SK-N-SH (cell line): ENCODE measurements at regions not wholly inside any gene's neighbourhood (a gene's known extent, or its start where the extent isn't known, plus 50 kb on each side); places are given as distances from the start of the nearest gene placed in this dataset.

ENCODE experiments used
- CTCF ChIA-PET: fragments of 300-600, 350-600 bp; formaldehyde crosslinking; extraction: SDS; loops from one replicate; lab custom pipeline; 2021; lab: Yijun Ruan, JAX
- POLR2A ChIA-PET: fragments of 350-600 bp; sonication (Branson Sonifier 250); formaldehyde crosslinking; extraction: SDS; loops from one replicate; lab custom pipeline; 2020; ENCODE audit warnings: antibody characterized with exemption, inconsistent platforms; lab: Yijun Ruan, JAX
- DNase-seq: peaks from one replicate; pipeline ENCODE4 v3.0.0; 2012
- H2AFZ ChIP-seq: fragments of 200-600 bp; sonication (generic); 2 replicates; pipeline ENCODE4 v1.8.1; 2016; ENCODE audit warnings: antibody characterized with exemption, mild to moderate bottlenecking, low read depth
- H3F3A ChIP-seq: fragments of 200-600 bp; sonication (generic); replicated peaks from 2 replicates; pipeline ENCODE3; 2016; ENCODE audit warnings: antibody characterized with exemption, mild to moderate bottlenecking; ENCODE audit not compliant: insufficient read depth
- H3K27ac ChIP-seq, 2 experiments: fragments of 200-500 bp in 1 of 2; fragments of 200-600 bp in 1 of 2; sonication (Bioruptor generic) in 1 of 2; sonication (generic), shearing (Covaris generic) in 1 of 2; 2 replicates each; pipeline versions ENCODE4 v1.5.1 to v1.6.1; 2014 to 2016; ENCODE audit warnings: low read depth in 2 of 2, inconsistent platforms in 1 of 2, low read length in 1 of 2, mild to moderate bottlenecking in 1 of 2, mixed read lengths in 1 of 2
- H3K27me3 ChIP-seq: fragments of 200-600 bp; sonication (generic), shearing (Covaris generic); 2 replicates; pipeline ENCODE4 v1.6.1; 2016; ENCODE audit warnings: mixed run types; ENCODE audit not compliant: insufficient read depth
- H3K36me3 ChIP-seq, 2 experiments: fragments of 200-500 bp in 1 of 2; fragments of 200-600 bp in 1 of 2; sonication (Bioruptor generic) in 1 of 2; sonication (generic) in 1 of 2; replicated peaks in 1 of 2; 2 replicates each; pipeline versions ENCODE3 to v1.5.1; 2014 to 2016; ENCODE audit warnings: low read length in 1 of 2, mild to moderate bottlenecking in 1 of 2; ENCODE audit not compliant: insufficient read depth in 2 of 2, control insufficient read depth in 1 of 2
- H3K4me1 ChIP-seq, 2 experiments: fragments of 200-500 bp in 1 of 2; fragments of 200-600 bp in 1 of 2; sonication (Bioruptor generic) in 1 of 2; sonication (generic), shearing (Covaris generic) in 1 of 2; 2 replicates each; pipeline versions ENCODE4 v1.5.1 to v1.6.1; 2014 to 2016; ENCODE audit warnings: low read depth in 1 of 2, low read length in 1 of 2, mixed run types in 1 of 2; ENCODE audit not compliant: insufficient read depth in 2 of 2, control insufficient read depth in 1 of 2
- H3K4me2 ChIP-seq: fragments of 200-600 bp; sonication (generic), shearing (Covaris generic); 2 replicates; pipeline ENCODE4 v1.6.1; 2017; ENCODE audit warnings: mixed run types
- H3K4me3 ChIP-seq, 2 experiments: fragments of 200-500 bp in 1 of 2; fragments of 200-600 bp in 1 of 2; sonication (Bioruptor generic) in 1 of 2; sonication (generic), shearing (Covaris generic) in 1 of 2; 2 replicates each; pipeline versions ENCODE4 v1.5.1 to v1.8.1; 2014 to 2016; ENCODE audit warnings: low read depth in 2 of 2, inconsistent platforms in 1 of 2, low read length in 1 of 2, mild to moderate bottlenecking in 1 of 2, mixed read lengths in 1 of 2, moderate library complexity in 1 of 2
- H3K79me2 ChIP-seq: fragments of 200-600 bp; sonication (generic); 2 replicates; pipeline ENCODE4 v1.8.1; 2017; ENCODE audit warnings: mild to moderate bottlenecking; ENCODE audit not compliant: insufficient read depth
- H3K9ac ChIP-seq: fragments of 200-600 bp; sonication (generic); 2 replicates; pipeline ENCODE4 v1.6.1; 2017; ENCODE audit warnings: mixed run types
- H3K9me2 ChIP-seq: fragments of 200-600 bp; sonication (generic); 2 replicates; pipeline ENCODE4 v1.6.1; 2017; ENCODE audit warnings: mixed run types
- H3K9me3 ChIP-seq: fragments of 200-600 bp; sonication (generic); 2 replicates; pipeline ENCODE4 v1.6.1; 2017; ENCODE audit warnings: mixed run types, mild to moderate bottlenecking, moderate library complexity
- H4K20me1 ChIP-seq: fragments of 200-600 bp; sonication (generic); 2 replicates; pipeline ENCODE4 v1.6.1; 2017; ENCODE audit warnings: mild to moderate bottlenecking, mixed run types; ENCODE audit not compliant: insufficient read depth
- CHD2 ChIP-seq: fragments of 150-350 bp; IDR thresholded peaks from 2 replicates; pipeline ENCODE4 v1.6.1; 2018; ENCODE audit warnings: low read length; ENCODE audit not compliant: partially characterized antibody
- CTCF ChIP-seq: fragments of 200-600 bp; sonication (generic); IDR thresholded peaks from 2 replicates; pipeline ENCODE4 v1.6.1; 2017; ENCODE audit warnings: antibody characterized with exemption, mild to moderate bottlenecking, moderate library complexity
- EZH2phosphoT487 ChIP-seq: fragments of 200-600 bp; sonication (generic); IDR thresholded peaks from 2 replicates; pipeline ENCODE4 v1.6.1; 2017; ENCODE audit warnings: low read depth, mixed run types, mild to moderate bottlenecking, antibody characterized with exemption, moderate library complexity, borderline replicate concordance
- FOSL2 ChIP-seq: IDR thresholded peaks from 2 replicates; pipeline ENCODE4 v1.4.0; 2012; ENCODE audit warnings: low read depth, mild to moderate bottlenecking, moderate library complexity, borderline replicate concordance
- GATA2 ChIP-seq: sonication (generic); formaldehyde crosslinking; IDR thresholded peaks from 2 replicates; pipeline ENCODE4 v1.5.0; 2020; ENCODE audit warnings: mild to moderate bottlenecking, missing genetic modification reagents
- IRF3 ChIP-seq: fragments of 150-350 bp; IDR thresholded peaks from 2 replicates; pipeline ENCODE4 v1.6.1; 2016; ENCODE audit warnings: mild to moderate bottlenecking, low read depth, low read length
- NFIC ChIP-seq: IDR thresholded peaks from 2 replicates; pipeline ENCODE4 v1.4.0; 2012; ENCODE audit warnings: borderline replicate concordance
- POLR2AphosphoS5 ChIP-seq: IDR thresholded peaks from 2 replicates; pipeline ENCODE4 v1.6.1; 2012; ENCODE audit warnings: low read depth, low read length
- RFX5 ChIP-seq: IDR thresholded peaks from 2 replicates; pipeline ENCODE4 v1.6.1; 2012; ENCODE audit warnings: mild to moderate bottlenecking, improper control_type of control experiment, low read length
- SMC3 ChIP-seq: IDR thresholded peaks from 2 replicates; pipeline ENCODE4 v1.6.1; 2012; ENCODE audit warnings: low read depth, low read length, improper control_type of control experiment
- TAF1 ChIP-seq: IDR thresholded peaks from 2 replicates; pipeline ENCODE4 v1.6.1; 2012; ENCODE audit warnings: low read depth, mild to moderate bottlenecking, low read length, moderate library complexity, borderline replicate concordance
- TCF12 ChIP-seq: IDR thresholded peaks from 2 replicates; pipeline ENCODE4 v1.4.0; 2012
- WGBS: methylation state at CpG from one replicate; pipeline ENCODE4 v1.1.6; 2017; ENCODE audit warnings: low lambda C conversion rate; 5-methylcytosine and 5-hydroxymethylcytosine counted together
- TF ChIP-seq, protein P1 (sequence below): IDR thresholded peaks from 2 replicates; pipeline ENCODE4 v1.4.0; 2012; ENCODE audit warnings: low read depth, borderline replicate concordance
- TF ChIP-seq, protein P2 (sequence below): fragments of 150-350 bp; IDR thresholded peaks from 2 replicates; pipeline ENCODE4 v1.6.1; 2017; ENCODE audit warnings: antibody characterized with exemption, low read length, low read depth, borderline replicate concordance
- TF ChIP-seq, protein P3 (sequence below): IDR thresholded peaks from 2 replicates; pipeline ENCODE4 v1.4.0; 2012; ENCODE audit warnings: low read depth

GRCh38 chr15:72866182-72866581 is 82.6 kb upstream of the ADPGK start (continued):
- TF ChIP-seq SMC3 (no peak), RFX5 (no peak), TAF1 (no peak)

- no peak for TF ChIP-seq GATA2 (CRISPR knock-in tag)
- no peak for TF ChIP-seq CHD2
- TF ChIP-seq, protein P1, sequence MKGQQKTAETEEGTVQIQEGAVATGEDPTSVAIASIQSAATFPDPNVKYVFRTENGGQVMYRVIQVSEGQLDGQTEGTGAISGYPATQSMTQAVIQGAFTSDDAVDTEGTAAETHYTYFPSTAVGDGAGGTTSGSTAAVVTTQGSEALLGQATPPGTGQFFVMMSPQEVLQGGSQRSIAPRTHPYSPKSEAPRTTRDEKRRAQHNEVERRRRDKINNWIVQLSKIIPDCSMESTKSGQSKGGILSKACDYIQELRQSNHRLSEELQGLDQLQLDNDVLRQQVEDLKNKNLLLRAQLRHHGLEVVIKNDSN = no peak
- no peak for TF ChIP-seq FOSL2
- no peak for TF ChIP-seq IRF3
- TF ChIP-seq, protein P2, sequence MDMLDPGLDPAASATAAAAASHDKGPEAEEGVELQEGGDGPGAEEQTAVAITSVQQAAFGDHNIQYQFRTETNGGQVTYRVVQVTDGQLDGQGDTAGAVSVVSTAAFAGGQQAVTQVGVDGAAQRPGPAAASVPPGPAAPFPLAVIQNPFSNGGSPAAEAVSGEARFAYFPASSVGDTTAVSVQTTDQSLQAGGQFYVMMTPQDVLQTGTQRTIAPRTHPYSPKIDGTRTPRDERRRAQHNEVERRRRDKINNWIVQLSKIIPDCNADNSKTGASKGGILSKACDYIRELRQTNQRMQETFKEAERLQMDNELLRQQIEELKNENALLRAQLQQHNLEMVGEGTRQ = no peak
- TF ChIP-seq, protein P3, sequence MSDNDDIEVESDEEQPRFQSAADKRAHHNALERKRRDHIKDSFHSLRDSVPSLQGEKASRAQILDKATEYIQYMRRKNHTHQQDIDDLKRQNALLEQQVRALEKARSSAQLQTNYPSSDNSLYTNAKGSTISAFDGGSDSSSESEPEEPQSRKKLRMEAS = no peak
- no peak for TF ChIP-seq NFIC
- no peak for TF ChIP-seq POLR2AphosphoS5
- TF ChIP-seq EZH2phosphoT487 = no peak
- no peak for TF ChIP-seq TCF12
- TF ChIP-seq CTCF = no peak
- Histone ChIP-seq H3K9me2 (no peaks in the 10 kb centered on the region), H3F3A (no peaks in the 10 kb centered on the region), H3K27ac (no peak overlapping the region), H3K79me2 (no peaks in the 10 kb centered on the region), H3K4me3 (no peak overlapping the region), H2AFZ (no peak overlapping the region), H3K9me3 (no peaks in the 10 kb centered on the region), H3K27me3 (no peaks in the 10 kb centered on the region; the same call in 1 of the 2 replicates), H4K20me1 (no peaks in the 10 kb centered on the region), H3K9ac (no peak overlapping the region), H3K4me2 (no peak overlapping the region), H3K36me3 (no peaks in the 10 kb centered on the region), H3K4me1 (no peaks in the 10 kb centered on the region)
- DNase-seq = no peak
- POLR2A ChIA-PET = no interaction called here
- CTCF ChIA-PET = no interaction called here
- WGBS = 27% methylated on average over 5 of the region's 5 CpGs
Measured at GRCh38 chr15:72865486-72865885, 81.9 kb upstream of the ADPGK start.
